Uterus (tissue), 2 donors: ENCODE measurements at regions not wholly inside any gene's neighbourhood (a gene's known extent, or its start where the extent isn't known, plus 50 kb on each side); places are given as distances from the start of the nearest gene placed in this dataset.

Experiments used
- POLR2A ChIP-seq, 2 donors: fragments of 450-650 bp; IDR thresholded peaks; one replicate each; pipeline ENCODE4 v1.6.1; 2016; ENCODE audit warnings: antibody characterized with exemption in 2 of 2, mild to moderate bottlenecking in 1 of 2, moderate library complexity in 1 of 2
- TF ChIP-seq, protein P1 (sequence below), 4 experiments: fragments of 200-600 bp in 2 of 4; fragments of 450-650 bp in 2 of 4; sonication (generic) in 2 of 4; IDR thresholded peaks; one replicate each; pipeline ENCODE4 v1.5.1; 2016 to 2019; ENCODE audit warnings: antibody characterized with exemption in 4 of 4, mild to moderate bottlenecking in 2 of 4, moderate library complexity in 1 of 4

DNA sequence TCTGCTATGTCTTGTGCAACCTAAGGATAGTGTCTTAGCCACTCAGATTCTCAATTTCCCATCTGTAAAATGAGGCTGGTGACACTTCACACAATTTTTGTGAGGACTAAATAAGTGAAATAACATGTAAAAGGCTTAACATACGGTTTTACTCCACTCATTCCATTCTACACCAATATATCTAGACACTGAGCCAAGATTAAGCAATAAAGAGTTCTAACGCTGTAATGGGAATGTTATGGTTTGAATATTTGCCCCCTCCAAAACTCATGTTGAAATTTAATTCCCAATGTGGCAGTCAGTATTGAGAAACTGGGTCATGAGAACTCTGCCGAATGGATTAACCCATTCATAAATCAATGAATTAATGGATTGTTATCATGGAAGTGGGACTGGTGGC is 301.0 kb downstream of the HACE1 start:
- TF ChIP-seq, protein P1, sequence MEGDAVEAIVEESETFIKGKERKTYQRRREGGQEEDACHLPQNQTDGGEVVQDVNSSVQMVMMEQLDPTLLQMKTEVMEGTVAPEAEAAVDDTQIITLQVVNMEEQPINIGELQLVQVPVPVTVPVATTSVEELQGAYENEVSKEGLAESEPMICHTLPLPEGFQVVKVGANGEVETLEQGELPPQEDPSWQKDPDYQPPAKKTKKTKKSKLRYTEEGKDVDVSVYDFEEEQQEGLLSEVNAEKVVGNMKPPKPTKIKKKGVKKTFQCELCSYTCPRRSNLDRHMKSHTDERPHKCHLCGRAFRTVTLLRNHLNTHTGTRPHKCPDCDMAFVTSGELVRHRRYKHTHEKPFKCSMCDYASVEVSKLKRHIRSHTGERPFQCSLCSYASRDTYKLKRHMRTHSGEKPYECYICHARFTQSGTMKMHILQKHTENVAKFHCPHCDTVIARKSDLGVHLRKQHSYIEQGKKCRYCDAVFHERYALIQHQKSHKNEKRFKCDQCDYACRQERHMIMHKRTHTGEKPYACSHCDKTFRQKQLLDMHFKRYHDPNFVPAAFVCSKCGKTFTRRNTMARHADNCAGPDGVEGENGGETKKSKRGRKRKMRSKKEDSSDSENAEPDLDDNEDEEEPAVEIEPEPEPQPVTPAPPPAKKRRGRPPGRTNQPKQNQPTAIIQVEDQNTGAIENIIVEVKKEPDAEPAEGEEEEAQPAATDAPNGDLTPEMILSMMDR (IDR thresholded peaks at IDR 0.05) = no peak
- no peak for TF ChIP-seq POLR2A (IDR thresholded peaks at IDR 0.05)
